Keratinocyte (primary cell): ENCODE measurements at regions not wholly inside any gene's neighbourhood (a gene's known extent, or its start where the extent isn't known, plus 50 kb on each side); places are given as distances from the start of the nearest gene placed in this dataset.

ENCODE experiments used
- CTCF ChIP-seq, 3 experiments: IDR thresholded peaks in 1 of 3; conservative IDR thresholded peaks in 1 of 3; optimal IDR thresholded peaks in 1 of 3; 2 replicates in 2 of 3; 3 replicates in 1 of 3; pipeline versions ENCODE3 to v1.5.1; 2011; ENCODE audit warnings: low read length in 3 of 3, mild to moderate bottlenecking in 3 of 3, moderate library complexity in 2 of 3, control low read depth in 1 of 3, inconsistent platforms in 1 of 3; ENCODE audit not compliant: insufficient read depth in 2 of 3; ENCODE audit errors: extremely low read depth in 1 of 3
- EZH2 ChIP-seq: IDR thresholded peaks from one replicate; pipeline ENCODE4 v1.6.1; 2012; ENCODE audit warnings: inconsistent platforms, mild to moderate bottlenecking, low read length, moderate library complexity

GRCh38 chr11:11065396-11065795 lies 207.5 kb upstream of the ZBED5 start:
- TF ChIP-seq CTCF (optimal IDR thresholded peaks at IDR 0.05 in 1 of 3, IDR thresholded peaks at IDR 0.05 in 1 of 3, conservative IDR thresholded peaks at IDR 0.05 in 1 of 3; ENCODE audit: extremely low read depth in 1 of 3, insufficient read depth in 2 of 3, low read length in 3 of 3) (no peak), EZH2 (no peak)
